Gastrocnemius medialis (tissue), 4 donors: ENCODE measurements at regions not wholly inside any gene's neighbourhood (a gene's known extent, or its start where the extent isn't known, plus 50 kb on each side); places are given as distances from the start of the nearest gene placed in this dataset.

Experiments
- POLR2A ChIP-seq, 2 donors: fragments of 450-650 bp; IDR thresholded peaks; one replicate each; pipeline ENCODE4 v1.6.1; 2017; ENCODE audit warnings: antibody characterized with exemption in 2 of 2, mild to moderate bottlenecking in 2 of 2, moderate library complexity in 2 of 2
- TF ChIP-seq, protein P1 (sequence below), 5 experiments: fragments of 450-650 bp in 3 of 5; fragments of 200-600 bp in 2 of 5; sonication (generic) in 2 of 5; IDR thresholded peaks in 4 of 5; conservative IDR thresholded peaks in 1 of 5; 1 replicate in 4 of 5; 2 replicates in 1 of 5; pipeline ENCODE4 v1.5.1; 2016 to 2019; ENCODE audit warnings: antibody characterized with exemption in 5 of 5, mild to moderate bottlenecking in 3 of 5, moderate library complexity in 3 of 5

GRCh38 chr10:44243851-44244510 lies 140.9 kb downstream of the CXCL12 start:
- no peak for TF ChIP-seq POLR2A (IDR thresholded peaks at IDR 0.05)
- TF ChIP-seq, protein P1, sequence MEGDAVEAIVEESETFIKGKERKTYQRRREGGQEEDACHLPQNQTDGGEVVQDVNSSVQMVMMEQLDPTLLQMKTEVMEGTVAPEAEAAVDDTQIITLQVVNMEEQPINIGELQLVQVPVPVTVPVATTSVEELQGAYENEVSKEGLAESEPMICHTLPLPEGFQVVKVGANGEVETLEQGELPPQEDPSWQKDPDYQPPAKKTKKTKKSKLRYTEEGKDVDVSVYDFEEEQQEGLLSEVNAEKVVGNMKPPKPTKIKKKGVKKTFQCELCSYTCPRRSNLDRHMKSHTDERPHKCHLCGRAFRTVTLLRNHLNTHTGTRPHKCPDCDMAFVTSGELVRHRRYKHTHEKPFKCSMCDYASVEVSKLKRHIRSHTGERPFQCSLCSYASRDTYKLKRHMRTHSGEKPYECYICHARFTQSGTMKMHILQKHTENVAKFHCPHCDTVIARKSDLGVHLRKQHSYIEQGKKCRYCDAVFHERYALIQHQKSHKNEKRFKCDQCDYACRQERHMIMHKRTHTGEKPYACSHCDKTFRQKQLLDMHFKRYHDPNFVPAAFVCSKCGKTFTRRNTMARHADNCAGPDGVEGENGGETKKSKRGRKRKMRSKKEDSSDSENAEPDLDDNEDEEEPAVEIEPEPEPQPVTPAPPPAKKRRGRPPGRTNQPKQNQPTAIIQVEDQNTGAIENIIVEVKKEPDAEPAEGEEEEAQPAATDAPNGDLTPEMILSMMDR (IDR thresholded peaks at IDR 0.05 in 4 of 5, conservative IDR thresholded peaks at IDR 0.05 in 1 of 5), result no peak
